Caki2 (cell line): ENCODE measurements at regions not wholly inside any gene's neighbourhood (a gene's known extent, or its start where the extent isn't known, plus 50 kb on each side); places are given as distances from the start of the nearest gene placed in this dataset.
"Not testable (repeated sequence)": the region's sequence is repeated elsewhere in the genome, so short reads cannot be mapped to it uniquely, and the experiment has no call there.

ENCODE experiments used
- DNase-seq: peaks from one replicate; pipeline ENCODE4 v3.0.0-alpha.2; 2015; ENCODE audit warnings: low read depth
- in situ Hi-C: cut with HindIII; loops from 2 replicates; pipeline ENCODE4 v1.10.0; 2016; ENCODE audit warnings: low sequenced_read_pairs, low pct_unique_long_range_greater_than_20kb, mixed read lengths

DNA sequence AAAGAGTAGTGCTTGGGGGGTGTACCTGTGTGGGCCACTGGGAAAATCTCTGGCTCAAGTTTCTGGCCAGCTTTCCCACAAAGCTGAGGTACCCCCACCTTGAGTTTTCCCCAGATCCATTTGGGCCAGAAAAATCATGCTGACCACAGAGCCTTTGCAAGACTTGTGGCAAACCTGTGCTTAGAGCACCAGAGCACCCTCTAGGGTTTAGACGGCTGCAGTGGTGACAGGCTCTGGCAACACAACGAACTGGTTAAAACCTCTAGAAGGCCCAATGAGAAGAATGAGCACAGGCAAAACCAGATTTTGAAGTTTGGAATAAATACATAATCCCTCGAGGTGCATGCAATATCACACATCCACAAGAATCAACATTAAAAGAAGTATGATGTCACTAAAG lies 290.7 kb upstream of the FOLH1 start:
- DNase-seq, result no peak
- in situ Hi-C loops, result no loop called here

DNA sequence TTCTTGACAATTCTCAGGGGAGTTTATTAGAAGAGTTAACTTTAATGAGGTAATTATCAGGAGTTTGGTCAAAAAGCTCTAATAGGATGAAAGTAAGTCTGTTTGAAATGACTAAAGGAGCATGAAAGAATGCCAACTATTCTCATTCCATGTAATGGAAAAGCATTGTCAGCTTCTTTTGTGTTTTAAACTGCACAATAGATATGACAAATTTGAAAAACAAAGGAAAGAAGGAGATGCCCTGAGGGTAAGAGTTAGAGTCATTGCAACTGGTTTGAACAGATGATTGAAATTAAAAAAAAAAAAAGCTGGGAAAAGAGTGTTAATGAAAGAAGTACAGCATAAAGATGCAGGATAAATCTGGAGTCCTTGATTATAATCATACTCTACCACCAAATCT lies 296.8 kb upstream of the FOLH1 start:
- in situ Hi-C loops, result no loop called here
- no peak for DNase-seq

DNA sequence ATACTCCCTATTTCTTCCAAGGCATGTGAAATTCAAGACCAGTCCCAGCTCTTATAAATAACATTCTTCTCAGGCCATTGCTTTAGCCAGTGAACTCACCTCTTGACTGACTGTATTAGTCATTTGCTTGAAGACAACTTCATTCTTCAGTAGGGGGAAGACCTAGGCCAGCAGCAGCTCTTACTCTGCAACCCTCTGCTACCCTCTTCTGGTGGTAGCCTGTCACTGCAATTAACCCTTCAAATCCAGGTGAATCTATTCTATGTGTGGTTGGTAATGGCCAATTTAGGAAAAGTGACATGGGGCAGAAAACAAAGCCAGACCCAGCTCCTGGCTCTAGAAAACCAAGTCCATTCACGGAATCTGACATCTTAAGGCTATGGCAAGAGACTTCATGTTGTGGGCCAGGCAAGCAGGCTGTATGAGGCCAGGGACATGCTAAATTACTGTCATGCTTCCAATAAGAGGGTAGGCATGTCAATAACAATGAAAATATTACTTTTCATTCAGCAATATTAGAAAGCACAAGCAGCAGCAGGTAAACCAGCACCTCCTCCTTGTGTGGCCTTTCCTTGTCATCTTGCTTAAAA lies 317.9 kb upstream of the FOLH1 start:
- DNase-seq, result peak; percentile 46
- in situ Hi-C loops, result not testable (repeated sequence)

DNA sequence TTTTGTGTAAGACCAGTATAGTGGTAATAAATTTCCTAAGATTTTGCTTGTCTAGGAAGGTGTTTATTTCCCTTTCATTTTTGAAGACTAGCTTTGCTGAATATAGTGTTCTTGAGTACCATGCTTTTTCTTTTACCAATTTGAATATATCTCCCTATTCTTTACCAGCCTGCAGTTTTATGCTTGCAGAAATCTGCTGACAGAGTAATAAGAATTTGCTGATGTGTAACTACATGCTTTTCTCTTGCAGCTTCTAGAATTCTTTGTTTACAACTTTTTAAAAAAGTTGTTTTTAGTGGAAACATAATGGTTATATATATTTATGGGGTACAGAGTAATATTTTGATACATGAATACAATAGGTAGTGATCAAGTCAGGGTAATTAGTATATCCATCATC lies 324.8 kb upstream of the FOLH1 start:
- in situ Hi-C loops, result no loop called here
- no peak for DNase-seq

DNA sequence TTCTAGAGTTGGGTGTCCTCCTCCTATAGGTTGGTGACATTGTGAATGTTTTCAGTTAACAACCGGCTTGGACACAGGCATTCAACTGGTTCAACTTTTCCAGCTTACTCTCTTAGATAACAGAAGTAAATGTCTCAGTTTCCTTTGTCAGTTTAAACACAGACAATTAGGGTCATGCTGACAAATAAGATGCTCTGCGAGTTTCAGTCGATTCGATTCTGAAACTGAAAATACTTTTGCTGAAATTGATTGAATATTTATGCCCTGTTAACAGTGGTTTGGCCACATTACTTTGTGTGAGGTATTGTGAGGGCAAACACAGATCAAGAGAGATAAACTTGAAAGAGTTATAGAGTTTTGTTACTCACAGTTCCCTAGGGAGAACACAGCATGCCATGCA lies 330.5 kb upstream of the FOLH1 start:
- DNase-seq, in situ Hi-C loops: not testable (repeated sequence)

DNA sequence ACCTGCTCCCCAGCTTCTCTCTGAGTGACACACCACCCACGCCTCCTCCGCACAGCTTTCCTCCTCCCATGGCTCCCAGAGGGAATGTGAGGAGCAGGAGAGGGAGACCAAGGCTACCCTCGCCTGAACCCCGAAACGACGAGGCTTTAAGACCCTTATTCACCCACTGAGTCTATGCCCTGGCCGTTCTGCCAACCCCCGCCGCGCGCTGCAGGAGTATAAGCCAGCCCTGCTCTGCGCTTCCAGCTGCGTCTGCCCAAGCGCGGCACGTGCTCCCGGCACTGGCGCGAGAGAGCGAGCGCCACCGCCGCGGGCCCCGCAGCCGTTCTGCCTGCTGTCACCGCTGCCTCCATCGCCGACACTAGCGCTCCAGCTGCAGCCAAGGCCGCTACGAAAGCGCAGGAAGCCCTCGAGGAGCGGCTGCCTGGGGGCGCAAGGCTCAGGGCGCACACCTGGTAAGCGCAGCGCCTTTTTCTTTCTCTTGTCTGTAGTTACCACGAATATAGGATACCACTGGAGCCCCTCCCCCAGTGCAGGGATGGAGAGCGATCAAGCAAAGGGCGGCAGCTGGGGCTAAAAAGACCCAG lies 350.0 kb upstream of the FOLH1 start:
- in situ Hi-C loops, DNase-seq: not testable (repeated sequence)

DNA sequence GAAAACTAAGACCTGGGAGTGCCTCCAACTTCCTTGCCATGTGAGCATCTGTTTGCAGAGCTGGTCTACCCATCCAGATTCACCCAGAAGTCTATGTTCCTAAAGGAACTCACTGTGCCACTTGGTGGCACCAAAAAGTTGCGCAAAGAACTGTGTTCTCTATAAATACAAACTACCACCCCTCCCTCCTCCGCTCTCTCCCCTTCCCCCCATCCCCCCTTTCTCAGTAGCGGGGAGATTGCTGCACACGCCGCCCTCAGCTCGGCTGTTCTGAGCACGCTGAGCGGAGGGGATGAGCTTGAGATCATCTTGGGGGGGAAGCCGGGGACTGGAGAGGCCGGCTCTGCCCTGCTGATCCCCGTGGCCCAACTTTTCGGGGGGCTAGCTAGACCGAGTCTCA lies 352.2 kb upstream of the FOLH1 start:
- in situ Hi-C loops, result not testable (repeated sequence)

DNA sequence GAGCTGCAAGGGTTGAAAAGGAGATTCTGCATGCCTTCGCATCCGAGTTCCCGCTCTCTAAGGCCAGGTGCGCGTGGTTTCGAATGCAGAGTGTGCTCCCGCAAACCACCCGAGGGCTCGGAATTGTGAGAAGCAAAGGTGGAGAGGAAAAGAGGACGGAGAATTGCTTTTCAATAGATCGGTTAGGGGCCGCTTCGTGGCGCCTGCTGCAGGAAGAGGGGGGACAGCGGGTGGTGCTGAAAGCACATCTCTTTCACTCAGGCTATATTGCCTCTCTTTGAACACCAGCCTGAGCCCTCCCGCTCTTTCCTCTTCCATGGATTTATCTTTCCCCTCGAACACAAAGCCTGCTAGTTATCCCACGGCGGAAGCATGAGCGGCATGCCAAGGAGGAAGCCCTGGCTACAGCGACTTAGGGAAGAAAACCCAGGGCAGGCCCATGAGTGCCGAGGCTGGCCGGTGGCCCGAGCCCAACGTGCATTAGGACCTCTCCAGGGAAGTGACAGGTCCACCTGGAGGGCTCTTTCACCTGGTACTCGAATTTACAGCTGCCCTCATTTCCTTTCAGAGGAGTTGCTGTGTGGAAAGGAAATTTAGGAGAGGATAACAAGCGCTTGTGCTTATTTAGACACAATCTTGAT lies 353.0 kb upstream of the FOLH1 start:
- in situ Hi-C loops, DNase-seq: not testable (repeated sequence)

More for the DNA sequence above, 352.2 kb upstream of the FOLH1 start:
- not testable (repeated sequence) for DNase-seq

DNA sequence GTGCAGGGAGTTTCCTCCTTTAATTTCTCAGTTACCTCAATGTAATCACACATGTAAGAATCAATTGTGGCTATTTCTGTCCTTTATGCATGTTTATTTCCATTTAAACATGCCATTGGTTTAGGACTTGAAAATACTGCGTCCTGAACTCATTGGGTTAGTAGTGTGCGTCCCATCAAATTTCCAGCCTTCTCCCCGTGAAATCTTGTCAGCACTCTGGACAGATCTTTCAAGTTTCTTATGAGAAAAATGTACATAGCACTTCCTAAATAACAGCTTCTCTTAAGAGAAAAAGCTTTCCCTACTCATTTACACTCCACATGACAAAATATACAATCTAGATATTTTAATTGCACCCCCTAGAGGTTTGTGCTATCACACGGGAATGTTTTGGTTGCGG lies 353.9 kb upstream of the FOLH1 start:
- in situ Hi-C loops, DNase-seq: not testable (repeated sequence)

DNA sequence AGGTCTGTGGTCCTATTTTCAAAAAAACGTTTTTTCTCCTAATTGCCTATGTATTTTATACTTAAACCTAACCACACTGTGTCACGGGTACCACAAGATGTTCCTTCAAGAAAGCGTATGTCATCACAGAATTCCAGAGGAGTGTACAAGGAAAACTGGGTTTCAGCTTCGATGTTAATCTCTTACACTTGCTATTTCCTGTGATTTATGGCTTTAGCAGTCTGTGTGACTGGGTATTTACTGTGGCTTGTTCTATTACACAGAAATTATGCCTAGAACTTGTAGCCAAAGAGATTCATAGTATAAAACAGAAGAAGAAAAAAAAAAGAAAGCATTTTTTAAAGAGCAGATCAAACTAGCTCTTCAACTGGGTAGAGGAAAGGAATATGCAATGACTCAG lies 371.1 kb upstream of the FOLH1 start:
- in situ Hi-C loops, DNase-seq: not testable (repeated sequence)

DNA sequence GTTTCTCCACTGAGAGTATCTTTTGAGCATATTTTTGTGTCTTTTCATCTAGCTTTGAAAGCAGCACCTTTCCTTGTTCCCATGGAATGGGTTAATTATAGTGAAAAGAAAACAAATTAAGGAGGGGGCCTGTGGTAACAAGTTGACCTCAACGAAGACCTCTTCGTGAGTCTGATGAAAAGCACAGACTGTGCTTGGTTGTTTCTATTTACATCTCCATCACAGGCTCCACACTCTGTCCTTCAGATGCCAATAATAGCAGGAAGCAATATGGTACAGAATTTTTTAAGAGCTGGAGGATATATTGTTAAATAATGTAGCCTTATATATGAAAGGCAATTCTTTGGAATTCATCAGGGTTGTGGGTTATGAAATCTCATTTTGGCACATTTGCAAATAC lies 366.7 kb upstream of the OR4C13 start:
- in situ Hi-C loops, DNase-seq: not testable (repeated sequence)

DNA sequence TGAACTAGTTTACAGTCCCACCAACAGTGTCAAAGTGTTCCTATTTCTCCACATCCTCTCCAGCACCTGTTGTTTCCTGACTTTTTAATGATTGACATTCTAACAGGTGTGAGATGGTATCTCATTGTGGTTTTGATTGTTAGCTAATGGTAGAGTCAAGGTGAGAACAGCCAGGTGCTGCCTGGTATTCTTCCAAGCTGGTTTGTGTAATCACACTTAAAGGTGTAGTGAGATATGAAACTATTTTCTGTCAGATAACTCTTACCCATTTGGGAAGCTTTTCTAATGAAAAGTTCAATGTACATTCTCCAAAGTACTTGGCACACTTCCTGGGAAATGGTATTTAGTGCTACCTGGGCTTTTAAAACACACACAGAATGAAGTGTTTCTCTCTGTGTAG lies 343.3 kb upstream of the OR4C13 start:
- DNase-seq, in situ Hi-C loops: not testable (repeated sequence)

DNA sequence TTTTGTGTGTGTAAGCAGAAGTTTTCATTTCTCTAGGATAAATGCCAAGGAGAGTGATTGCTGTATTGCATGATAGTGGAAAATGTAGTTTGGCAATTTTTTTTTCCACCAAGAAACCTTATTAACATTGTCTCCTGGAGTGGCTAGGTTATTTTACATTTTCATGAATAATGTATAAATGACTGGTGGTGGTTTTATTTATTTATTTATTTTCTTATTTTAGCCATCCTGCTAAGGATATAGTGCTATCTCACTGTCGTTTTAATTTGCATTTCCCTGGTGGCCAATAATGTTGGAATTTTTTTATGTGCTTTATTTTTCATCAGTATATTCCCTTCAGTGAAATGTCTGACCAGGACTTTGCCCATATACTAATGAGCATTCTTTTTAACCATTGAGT lies 328.3 kb upstream of the OR4C13 start:
- DNase-seq, in situ Hi-C loops: not testable (repeated sequence)

DNA sequence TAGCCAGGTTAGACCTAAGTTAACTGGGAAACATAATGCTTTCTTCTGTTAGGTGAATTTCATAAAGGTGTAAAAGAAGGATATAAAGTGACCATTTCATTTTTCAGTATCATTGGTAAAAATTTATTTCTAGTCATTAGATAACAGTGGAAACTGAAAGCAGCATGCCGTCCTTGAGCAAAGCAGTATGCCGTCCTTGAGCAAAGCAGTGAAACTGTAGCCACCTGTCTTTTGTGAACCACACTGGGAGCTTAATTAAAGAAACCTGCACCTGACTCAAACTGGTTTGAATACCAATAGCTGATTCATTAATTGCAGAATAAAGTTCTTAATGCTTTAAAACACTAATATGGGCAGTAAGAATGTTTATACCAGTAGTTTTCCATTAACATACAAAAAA lies 281.5 kb upstream of the OR4C13 start:
- in situ Hi-C loops, DNase-seq: not testable (repeated sequence)

DNA sequence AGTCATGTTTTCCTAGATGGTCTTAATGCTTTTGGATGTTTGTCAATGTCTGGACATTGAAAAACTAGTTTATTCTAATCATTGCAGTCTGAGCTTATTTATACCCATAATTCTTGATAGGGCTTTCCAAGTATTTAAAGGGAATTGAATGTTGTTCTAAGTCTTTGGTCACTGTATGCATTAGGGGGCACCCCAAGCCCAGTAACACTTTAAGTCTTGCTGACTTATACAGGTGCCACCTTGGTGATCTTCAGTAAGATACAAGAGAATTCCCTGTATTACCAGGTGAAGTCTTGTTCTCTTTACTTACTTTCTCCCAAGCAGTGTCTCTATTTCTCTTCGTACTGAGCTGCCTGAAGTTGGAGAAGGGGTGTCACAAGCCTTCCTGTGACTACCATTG lies 250.1 kb upstream of the OR4C13 start:
- DNase-seq, in situ Hi-C loops: not testable (repeated sequence)

DNA sequence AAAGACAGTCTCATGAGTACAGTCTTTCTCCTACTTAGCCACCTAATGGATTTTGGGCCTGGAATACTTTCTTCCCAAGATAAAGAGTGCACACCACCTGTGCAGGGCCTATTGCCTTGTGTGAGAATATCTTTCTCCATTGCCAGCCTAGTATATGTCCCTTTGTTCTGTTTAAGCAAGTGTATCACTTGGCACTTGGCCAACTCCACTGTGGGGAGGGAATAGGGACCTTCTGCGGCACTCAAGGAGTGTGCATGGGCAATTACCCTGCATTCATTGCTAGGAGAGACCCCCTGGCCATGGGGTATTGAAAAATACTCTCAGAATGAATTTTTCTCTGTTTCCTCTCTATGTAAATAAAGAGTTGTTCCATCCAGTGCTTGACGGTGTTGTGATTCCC lies 201.7 kb upstream of the OR4C13 start:
- DNase-seq, in situ Hi-C loops: not testable (repeated sequence)

DNA sequence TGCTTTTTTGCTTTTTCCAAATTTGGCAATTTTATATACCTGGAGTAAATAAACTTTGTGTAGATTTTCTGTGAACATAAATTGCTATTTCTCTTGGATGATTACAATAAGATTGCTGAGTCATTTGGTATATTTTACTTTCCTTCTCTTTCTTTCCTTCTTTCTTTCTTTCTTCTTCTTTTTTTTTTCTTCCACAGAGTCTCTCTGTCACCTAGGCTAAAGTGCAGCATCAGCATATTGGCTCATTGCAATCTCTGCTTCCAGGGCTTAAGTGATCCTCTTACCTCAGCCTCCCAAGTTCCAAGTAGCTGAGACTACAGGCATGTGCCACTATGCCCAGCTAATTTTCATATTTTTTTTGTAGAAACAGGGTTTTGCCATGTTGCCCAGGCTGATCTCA lies 201.2 kb upstream of the OR4C13 start:
- DNase-seq, in situ Hi-C loops: not testable (repeated sequence)

DNA sequence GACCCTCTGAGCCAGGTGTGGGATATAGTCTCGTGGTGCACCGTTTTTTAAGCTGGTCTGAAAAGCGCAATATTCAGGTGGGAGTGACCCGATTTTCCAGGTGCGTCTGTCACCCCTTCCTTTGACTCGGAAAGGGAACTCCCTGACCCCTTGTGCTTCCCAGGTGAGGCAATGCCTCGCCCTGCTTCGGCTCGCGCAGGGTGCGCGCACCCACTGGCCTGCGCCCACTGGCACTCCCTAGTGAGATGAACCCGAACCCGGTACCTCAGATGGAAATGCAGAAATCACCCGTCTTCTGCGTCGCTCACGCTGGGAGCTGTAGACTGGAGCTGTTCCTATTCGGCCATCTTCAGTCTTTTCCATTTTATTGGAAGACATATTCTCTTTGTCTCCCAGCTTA lies 171.4 kb upstream of the OR4C13 start:
- in situ Hi-C loops, DNase-seq: not testable (repeated sequence)

DNA sequence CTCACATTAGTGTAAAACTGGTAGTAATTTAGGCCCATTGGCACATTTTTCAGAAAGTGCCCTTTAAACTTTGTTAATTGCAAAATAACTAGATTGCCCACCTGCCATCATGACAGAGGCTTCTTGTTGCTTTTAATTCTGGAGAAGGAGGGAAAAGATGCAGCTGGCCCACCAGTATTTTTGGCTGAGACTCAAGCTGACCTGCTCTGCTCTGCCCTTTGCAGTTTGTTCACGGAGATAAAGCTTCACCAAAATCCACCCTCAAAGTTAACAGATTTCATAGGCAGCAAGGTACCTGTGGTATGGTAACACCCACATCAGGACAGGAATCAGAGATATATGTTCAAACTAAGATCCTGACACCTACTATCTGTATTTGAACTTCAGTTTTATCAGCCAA lies 170.2 kb upstream of the OR4C13 start:
- in situ Hi-C loops, DNase-seq: not testable (repeated sequence)

DNA sequence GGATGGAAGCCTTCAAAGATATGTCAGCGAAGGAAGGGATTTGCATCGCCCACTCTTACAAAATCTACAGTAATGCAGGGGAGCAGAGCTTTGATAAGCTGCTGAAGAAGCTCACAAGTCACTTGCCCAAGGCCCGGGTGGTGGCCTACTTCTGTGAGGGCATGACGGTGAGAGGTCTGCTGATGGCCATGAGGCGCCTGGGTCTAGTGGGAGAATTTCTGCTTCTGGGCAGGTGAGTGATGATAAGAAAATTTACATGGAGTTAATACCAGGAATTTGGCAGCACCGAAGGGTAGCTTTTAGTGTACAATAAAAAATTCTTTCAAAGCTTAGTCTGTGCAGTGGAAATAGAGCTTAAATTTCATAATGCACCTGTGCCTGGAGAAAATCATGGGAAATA lies 168.3 kb upstream of the OR4C13 start:
- DNase-seq, in situ Hi-C loops: not testable (repeated sequence)
